NCI-H2196 treated with DMSO at 0.1 percent for 48 hours (cell line): ENCODE measurements at regions not wholly inside any gene's neighbourhood (a gene's known extent, or its start where the extent isn't known, plus 50 kb on each side); places are given as distances from the start of the nearest gene placed in this dataset.

Experiments
- DNase-seq: peaks from one replicate; lab custom pipeline; 2025; ENCODE audit not compliant: unreplicated experiment; lab: John Stamatoyannopoulos, UW

DNA sequence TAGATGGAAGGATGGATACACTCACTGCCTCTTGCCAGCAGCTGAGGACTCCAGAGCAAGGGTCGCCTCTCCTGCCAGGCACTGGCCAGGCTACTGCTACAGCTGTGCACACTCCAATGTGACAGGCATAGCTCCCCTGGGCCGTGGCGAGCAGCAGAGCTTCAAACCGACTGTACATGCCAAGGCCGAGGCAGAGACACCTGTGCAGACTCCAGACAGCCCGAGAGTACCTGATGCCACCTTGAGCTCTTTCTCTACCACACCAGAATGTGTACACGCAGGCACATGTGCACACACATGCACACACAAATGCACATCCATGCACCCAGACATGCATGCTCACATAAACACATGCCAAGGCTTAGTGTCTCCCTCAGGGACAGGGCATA is 508.3 kb upstream of the MYT1L start:
- DNase-seq = no peak

GRCh38 chr2:2838548-2838845 is 507.4 kb upstream of the MYT1L start:
- DNase-seq = no peak

- DNase-seq = no peak
These were observed 506.9 kb upstream of the MYT1L start for GRCh38 chr2:2837746-2838547.

DNA sequence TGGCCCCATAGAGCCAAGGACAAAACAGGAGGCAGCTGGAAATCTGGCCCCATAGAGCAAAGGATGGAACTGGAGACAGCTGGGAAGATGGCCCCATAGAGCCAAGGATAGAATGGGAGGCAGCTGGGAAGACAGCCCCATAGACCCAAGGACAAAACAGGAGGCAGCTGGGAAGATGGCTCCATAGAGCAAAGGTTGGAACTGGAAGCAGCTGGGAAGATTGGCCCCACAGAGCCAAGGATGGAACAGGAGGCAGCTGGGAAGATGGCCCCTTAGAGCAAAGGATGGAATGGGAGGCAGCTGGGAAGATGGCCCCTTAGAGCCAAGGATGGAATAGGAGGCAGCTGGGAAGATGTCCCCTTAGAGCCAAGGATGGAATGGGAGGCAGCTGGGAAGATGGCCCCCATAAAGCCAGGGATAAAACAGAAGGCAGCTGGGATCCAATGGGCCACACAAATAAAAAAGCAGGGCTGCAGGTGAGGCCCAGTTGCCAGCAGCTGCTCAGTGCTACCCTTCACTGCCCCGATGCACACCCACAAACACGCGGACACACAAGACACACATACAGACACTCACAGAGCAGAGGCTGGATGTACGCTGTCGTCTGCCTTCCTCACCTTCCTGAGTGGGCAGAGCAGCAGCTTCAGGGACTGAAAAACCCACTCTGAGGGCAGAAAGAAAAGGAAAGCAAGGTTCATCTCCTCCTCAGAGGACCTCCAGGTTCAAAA is 505.4 kb upstream of the MYT1L start:
- no peak for DNase-seq

GRCh38 chr2:2834516-2835254 is 503.6 kb upstream of the MYT1L start:
- no peak for DNase-seq

GRCh38 chr2:2834105-2834504 is 503.0 kb upstream of the MYT1L start:
- no peak for DNase-seq

DNA sequence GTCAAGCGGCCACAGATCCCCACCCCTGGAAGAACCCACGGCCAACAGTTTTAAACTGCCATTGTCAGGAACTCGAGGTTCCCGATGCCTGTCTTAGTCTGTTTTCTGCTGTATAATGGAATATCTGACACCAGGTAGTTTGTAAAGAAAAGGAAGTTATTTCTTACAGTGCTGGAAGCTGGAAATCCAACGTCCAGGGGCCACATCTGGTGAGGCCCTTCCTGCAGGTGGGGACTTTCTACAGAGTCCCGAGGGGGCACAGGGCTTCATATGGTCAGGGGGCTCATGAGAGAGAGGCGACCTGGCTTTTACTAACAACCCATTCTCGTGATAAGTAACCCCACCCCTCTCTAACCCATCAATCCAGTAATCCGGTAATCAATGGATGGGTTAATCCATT is 501.6 kb upstream of the MYT1L start:
- DNase-seq = no peak

GRCh38 chr2:2831633-2832032 is 500.6 kb upstream of the MYT1L start:
- no peak for DNase-seq

- DNase-seq = no peak
These were observed 499.5 kb upstream of the MYT1L start for GRCh38 chr2:2830576-2830975.

- DNase-seq = no peak
These were observed 497.8 kb upstream of the MYT1L start for GRCh38 chr2:2828774-2829368.

- no peak for DNase-seq
These were observed 496.7 kb upstream of the MYT1L start for GRCh38 chr2:2827761-2828221.

DNA sequence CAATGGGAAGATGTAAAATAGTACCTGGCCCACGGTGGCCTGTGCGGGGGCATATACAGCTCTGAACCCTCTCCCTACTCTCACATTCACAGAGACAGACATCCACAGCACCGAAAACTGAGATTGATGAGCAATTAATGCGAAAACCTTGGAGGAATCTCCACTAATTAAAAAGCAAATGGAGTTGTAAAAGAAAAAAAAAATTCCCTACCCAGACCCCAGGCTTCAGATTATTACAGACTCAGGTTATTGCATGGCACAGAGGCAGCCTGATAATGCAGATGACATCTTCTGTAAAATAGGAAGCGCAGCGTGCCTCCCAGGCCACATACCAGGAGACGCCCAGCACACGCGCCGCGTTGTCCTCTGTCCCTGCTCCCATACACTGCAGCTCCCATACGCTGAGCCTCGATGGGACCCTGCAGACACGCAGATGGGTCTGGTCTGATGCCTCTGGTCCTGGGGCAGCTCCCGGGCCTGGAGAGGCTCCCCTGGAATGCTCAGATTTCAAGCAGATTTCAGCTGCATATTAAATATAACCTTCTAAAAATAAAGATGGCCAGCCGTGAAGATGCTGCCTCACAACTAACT is 496.1 kb upstream of the MYT1L start:
- no peak for DNase-seq

- no peak for DNase-seq
These were observed 495.5 kb upstream of the MYT1L start for GRCh38 chr2:2826621-2827020.

- DNase-seq = no peak
These were observed 495.1 kb upstream of the MYT1L start for GRCh38 chr2:2826209-2826551.

DNA sequence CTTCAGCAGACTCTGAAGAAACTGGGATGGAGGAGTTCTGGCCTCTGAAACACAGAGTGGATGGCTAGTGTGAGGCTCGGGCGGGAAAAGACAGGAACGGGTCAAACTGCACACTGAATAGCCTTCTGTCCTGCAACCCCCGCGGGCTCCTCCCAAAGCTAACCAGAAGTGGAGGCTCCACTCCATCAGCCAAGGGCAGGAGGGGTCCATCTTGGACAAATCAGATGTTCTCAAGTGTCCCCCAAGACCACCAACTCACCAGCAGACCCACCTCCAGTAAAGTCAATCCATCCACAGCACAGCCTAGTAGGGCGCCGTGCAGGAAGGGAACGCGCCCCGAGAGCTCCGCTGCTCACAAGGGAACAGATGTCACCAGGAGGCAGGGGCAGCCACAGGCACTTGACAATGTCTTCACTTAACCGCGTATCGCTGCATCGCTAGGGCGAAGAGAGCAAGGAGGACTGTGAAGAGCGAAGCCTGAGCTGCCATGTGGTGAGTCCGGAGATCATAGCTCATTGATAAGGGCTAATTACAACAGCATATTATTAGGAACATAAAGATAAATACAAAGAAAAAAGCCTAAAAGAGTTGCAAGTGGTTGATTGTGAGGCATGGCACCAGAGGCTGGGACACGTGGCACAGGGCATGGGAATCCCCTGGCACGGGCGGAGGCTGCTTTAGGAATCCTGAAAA is 494.6 kb upstream of the MYT1L start:
- no peak for DNase-seq

- DNase-seq = no peak
These were observed 494.0 kb upstream of the MYT1L start for GRCh38 chr2:2825062-2825461.

DNA sequence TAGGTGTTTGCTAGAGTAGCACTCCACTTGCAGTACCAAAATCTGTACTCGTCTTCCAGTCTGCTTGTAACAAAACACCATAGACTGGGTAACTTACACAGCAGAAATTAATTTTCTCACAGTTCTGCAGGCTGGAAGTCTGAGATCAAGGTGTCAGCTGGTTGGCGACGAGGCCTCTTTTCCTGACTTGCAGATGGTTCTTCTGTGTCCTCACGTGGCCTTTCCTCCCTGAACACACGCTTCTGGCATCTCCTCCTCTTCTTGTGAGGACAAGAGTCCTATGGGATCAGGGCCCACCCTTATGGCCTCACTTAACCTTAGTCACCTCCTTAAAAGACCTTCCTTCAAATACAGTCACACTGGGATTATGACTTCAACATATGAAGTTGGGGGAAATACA is 493.5 kb upstream of the MYT1L start:
- no peak for DNase-seq

- no peak for DNase-seq
These were observed 492.1 kb upstream of the MYT1L start for GRCh38 chr2:2823061-2823753.

- DNase-seq = no peak
These were observed 491.1 kb upstream of the MYT1L start for GRCh38 chr2:2822143-2822542.

GRCh38 chr2:2812648-2813047 is 481.6 kb upstream of the MYT1L start:
- no peak for DNase-seq
